ENCODE measurements at regions not wholly inside any gene's neighbourhood (a gene's known extent, or its start where the extent isn't known, plus 50 kb on each side); places are given as distances from the start of the nearest gene placed in this dataset.

DNA sequence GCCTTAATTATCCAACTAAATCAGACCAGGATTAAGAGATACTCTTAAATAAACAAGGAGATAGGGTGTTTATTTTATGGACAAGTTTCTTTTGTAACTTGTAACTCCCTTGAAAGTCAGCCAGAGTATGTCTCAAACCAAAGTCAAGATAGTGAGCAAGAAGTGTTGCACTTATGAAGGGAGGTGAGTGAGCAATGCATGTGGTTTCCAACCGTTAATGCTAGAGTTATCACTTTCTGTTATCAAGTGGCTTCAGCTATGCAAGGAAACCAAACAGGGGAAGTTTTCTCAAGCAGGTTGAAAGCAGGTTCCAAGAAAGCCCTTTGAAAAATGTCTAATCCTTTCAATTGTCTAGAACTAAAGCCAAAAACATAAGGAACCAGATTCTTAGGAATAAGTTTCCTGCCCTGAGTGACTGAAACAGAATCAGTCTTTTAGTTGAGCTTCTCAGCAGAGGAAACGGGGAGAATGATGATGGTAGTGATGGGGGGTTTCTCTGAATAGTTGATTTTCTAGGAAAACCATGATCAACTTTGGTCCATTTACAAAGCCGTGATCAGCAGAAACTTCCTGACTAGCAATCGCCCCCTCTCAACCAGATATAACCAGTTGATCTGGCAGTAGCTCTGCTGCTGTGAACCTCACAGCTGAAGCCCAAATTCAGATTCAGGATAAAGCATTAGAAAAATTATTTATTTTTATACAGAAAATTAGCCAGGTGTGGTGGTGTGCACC, 128.4 kb downstream of the DAD1 start:
- H3K9me3 ChIP-seq = no peaks in the 10 kb centered on the region
- no peak for DNase-seq (ENCODE audit: low spot score in 2 of 2)
- no peak overlapping the region for H3K27ac ChIP-seq
- no peaks in the 10 kb centered on the region for H3K36me3 ChIP-seq
- WGBS = 79% methylated on average over 4 of the region's 4 CpGs
- H3K27me3 ChIP-seq = no peaks in the 10 kb centered on the region
- TF ChIP-seq POLR2A (IDR thresholded peaks at IDR 0.05) = no peak
- TF ChIP-seq POLR2AphosphoS5 (IDR thresholded peaks at IDR 0.05) = no peak
- TF ChIP-seq, protein P1, sequence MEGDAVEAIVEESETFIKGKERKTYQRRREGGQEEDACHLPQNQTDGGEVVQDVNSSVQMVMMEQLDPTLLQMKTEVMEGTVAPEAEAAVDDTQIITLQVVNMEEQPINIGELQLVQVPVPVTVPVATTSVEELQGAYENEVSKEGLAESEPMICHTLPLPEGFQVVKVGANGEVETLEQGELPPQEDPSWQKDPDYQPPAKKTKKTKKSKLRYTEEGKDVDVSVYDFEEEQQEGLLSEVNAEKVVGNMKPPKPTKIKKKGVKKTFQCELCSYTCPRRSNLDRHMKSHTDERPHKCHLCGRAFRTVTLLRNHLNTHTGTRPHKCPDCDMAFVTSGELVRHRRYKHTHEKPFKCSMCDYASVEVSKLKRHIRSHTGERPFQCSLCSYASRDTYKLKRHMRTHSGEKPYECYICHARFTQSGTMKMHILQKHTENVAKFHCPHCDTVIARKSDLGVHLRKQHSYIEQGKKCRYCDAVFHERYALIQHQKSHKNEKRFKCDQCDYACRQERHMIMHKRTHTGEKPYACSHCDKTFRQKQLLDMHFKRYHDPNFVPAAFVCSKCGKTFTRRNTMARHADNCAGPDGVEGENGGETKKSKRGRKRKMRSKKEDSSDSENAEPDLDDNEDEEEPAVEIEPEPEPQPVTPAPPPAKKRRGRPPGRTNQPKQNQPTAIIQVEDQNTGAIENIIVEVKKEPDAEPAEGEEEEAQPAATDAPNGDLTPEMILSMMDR (IDR thresholded peaks at IDR 0.05) = no peak
- no peak for TF ChIP-seq EP300 (IDR thresholded peaks at IDR 0.05)
- H3K4me3 ChIP-seq = no peak overlapping the region
- no peaks in the 10 kb centered on the region for H3K4me1 ChIP-seq

DNA sequence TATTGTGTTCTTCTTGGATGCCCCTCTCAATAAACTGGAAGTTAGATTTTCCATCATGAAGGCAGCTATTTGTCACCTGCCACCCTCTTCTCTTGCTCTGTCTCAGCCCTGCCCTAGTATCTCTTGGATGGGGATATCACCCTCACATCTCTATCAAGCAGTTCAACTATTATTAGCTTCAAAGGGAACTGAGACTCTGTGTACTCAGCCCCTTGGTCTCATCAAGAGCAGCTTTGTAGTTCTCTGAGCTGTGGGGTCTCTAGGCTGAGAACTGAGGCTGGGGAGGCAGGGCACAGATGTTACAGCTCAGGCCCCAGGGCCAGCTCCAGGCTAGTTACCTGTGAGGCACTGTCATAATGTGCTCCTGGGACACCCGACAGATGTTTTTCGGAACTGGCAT, 130.3 kb downstream of the DAD1 start:
- 100% methylated on average over 2 of the region's 2 CpGs for WGBS
- H3K4me1 ChIP-seq = no peaks in the 10 kb centered on the region
- DNase-seq (ENCODE audit: low spot score in 2 of 2) = no peak
- H3K36me3 ChIP-seq = no peaks in the 10 kb centered on the region
- no peaks in the 10 kb centered on the region for H3K27me3 ChIP-seq
- no peak overlapping the region for H3K27ac ChIP-seq
- no peak overlapping the region for H3K4me3 ChIP-seq
- TF ChIP-seq POLR2AphosphoS5 (IDR thresholded peaks at IDR 0.05) (no peak), POLR2A (IDR thresholded peaks at IDR 0.05) (no peak), EP300 (IDR thresholded peaks at IDR 0.05) (no peak)
- TF ChIP-seq, protein P1 (IDR thresholded peaks at IDR 0.05) = no peak
- H3K9me3 ChIP-seq = no peaks in the 10 kb centered on the region

DNA sequence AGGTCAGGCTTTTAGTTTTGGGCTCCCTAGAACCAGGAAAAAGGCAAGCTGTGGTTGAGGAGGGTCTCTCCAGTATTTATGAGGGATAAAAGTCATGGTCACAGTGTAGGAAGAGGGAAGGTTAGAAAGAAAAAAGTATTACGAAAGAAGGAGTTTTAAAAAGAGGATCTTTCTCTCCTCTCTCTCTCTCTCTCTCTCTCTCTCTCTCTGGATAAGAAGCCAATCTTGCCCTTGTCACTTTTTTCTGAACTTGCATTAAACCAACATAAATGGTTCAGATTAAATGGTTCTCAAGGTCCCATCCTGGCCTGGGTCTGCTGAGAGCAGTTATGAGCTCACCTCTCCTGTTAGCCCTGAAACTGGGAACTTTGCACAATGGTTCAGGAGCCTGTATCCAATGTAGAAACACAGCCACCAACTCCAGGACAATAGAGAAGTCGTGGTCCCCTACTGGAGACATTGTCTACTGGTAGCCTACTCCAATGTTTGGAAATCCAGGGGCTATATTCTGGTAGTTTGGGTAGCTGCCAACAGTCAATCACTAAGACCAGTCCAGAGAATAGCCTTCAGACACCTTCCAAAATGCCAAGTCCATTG, 131.9 kb downstream of the DAD1 start:
- Histone ChIP-seq H3K9me3 (no peaks in the 10 kb centered on the region), H3K36me3 (no peaks in the 10 kb centered on the region), H3K4me3 (no peak overlapping the region), H3K27me3 (no peaks in the 10 kb centered on the region), H3K4me1 (no peaks in the 10 kb centered on the region), H3K27ac (no peak overlapping the region)
- no peak for DNase-seq (ENCODE audit: low spot score in 2 of 2)
- TF ChIP-seq POLR2A (IDR thresholded peaks at IDR 0.05) (no peak), POLR2AphosphoS5 (IDR thresholded peaks at IDR 0.05) (no peak), EP300 (IDR thresholded peaks at IDR 0.05) (no peak)
- TF ChIP-seq, protein P1 (IDR thresholded peaks at IDR 0.05) = no peak
- 82% methylated on average over 2 of the region's 2 CpGs for WGBS

DNA sequence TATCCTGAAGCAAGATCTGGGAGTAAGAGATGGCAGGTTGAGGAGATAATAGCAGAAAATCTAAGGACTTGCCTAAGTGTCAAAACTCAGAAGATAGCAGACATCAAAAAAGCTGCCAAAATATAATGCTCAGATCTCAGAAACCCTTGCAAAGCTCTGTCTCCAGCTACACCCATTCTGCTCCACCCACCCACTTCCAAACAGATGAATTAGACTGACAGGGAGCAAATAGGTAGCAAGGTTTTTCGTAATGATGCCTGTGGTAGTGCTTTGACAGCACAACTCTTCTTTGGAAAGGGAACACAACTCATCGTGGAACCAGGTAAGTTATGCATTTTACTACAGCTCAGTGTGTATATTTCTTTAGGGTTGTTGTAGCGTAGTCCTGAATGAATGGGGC, 132.6 kb downstream of the DAD1 start:
- H3K4me3 ChIP-seq = no peak overlapping the region
- H3K4me1 ChIP-seq = no peaks in the 10 kb centered on the region
- TF ChIP-seq, protein P1 (IDR thresholded peaks at IDR 0.05) = no peak
- TF ChIP-seq POLR2A (IDR thresholded peaks at IDR 0.05) (no peak), EP300 (IDR thresholded peaks at IDR 0.05) (no peak), POLR2AphosphoS5 (IDR thresholded peaks at IDR 0.05) (no peak)
- H3K27me3 ChIP-seq = no peaks in the 10 kb centered on the region
- 95% methylated on average over 3 of the region's 3 CpGs for WGBS
- H3K27ac ChIP-seq = no peak overlapping the region
- no peak for DNase-seq (ENCODE audit: low spot score in 2 of 2)
- H3K36me3 ChIP-seq = no peaks in the 10 kb centered on the region
- no peaks in the 10 kb centered on the region for H3K9me3 ChIP-seq

DNA sequence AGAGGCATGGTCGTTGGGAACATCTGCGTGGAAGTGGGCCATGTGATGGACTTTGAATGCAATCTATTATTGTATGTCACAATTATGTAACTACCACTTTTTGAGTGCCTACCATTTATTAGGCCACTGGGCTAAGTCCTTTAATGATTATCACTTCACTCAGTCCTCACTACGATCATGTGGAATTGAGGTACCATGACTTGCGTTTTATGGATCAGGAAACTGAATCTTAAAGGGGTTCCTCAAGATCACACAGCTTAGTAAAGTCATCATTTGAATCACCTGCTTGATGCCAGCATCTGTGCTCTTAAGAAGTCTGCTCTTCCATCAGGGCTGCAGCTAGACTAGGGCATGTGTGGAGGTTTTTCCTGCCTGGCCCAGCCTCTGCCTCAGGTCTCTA, 136.7 kb downstream of the DAD1 start:
- H3K9me3 ChIP-seq = no peaks in the 10 kb centered on the region
- TF ChIP-seq, protein P1 (IDR thresholded peaks at IDR 0.05) = no peak
- no peak for TF ChIP-seq POLR2AphosphoS5 (IDR thresholded peaks at IDR 0.05)
- TF ChIP-seq EP300 (IDR thresholded peaks at IDR 0.05) = no peak
- DNase-seq (ENCODE audit: low spot score in 2 of 2) = no peak
- H3K36me3 ChIP-seq = no peaks in the 10 kb centered on the region
- no peaks in the 10 kb centered on the region for H3K27me3 ChIP-seq
- no peak overlapping the region for H3K4me3 ChIP-seq
- WGBS = 88% methylated on average over 4 of the region's 4 CpGs
- no peaks in the 10 kb centered on the region for H3K4me1 ChIP-seq
- H3K27ac ChIP-seq = no peak overlapping the region
